ENCODE measurements at regions not wholly inside any gene's neighbourhood (a gene's known extent, or its start where the extent isn't known, plus 50 kb on each side); places are given as distances from the start of the nearest gene placed in this dataset.

DNA sequence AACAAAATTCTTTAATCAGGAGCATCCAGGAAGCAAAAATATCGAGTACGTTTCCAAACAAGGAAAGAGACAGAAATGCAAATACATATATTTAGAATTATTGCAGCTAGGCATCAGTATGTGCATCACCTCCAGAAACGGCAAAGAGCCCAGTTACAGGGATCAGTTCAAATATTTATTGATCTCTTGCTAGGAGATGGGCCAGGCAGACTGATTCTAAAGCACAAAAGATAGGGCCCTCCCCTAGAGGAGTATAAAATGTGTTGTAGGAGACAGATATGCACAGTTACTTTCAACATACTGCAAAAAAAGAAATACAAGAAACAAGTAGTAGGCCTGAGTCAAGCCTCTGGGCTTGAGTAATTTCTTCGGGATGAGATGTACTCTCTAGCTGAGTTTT lies 80.7 kb upstream of the NHSL1 start:
- no peak for DNase-seq

DNA sequence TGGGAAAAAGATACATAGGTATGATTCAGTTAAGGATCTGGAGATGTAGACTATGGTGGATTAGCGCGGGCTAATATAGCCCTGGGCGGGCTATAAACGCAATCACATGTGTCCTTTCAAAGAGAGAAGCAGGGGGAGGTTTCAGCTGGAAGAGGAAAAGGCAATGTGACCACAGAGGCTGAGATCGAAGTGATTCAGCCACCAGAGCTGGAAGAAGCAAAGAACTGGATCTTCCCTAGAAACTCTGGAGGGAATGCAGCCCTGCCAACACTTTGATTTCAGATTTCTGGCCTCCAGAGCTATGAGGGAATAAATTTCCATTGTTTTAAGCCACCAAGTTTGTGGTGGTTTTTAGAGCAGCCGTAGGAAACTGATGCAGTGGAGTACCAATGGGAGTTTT lies 81.5 kb upstream of the NHSL1 start:
- no peak for DNase-seq

DNA sequence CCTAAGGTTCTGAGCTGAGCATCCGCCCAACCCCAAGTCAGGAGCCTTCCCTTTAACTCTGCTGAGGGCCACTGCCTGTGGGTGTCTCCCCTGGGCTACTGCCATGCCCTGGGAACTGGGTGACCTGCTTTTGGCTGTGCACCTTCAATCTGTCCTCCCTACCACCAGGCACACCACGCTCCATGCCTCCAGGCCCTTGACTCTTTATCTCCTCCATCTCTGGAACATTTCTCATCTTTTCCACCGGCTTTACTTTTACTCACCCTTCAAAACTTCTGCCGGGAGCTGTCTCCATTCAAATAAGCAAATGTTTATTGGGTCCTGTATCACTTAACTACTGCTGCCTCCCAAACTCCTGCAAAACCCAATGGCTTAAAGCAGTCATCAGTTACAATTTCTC lies 83.3 kb upstream of the NHSL1 start:
- DNase-seq, result no peak

- no peak for DNase-seq
These were observed 87.3 kb upstream of the NHSL1 start for GRCh38 chr6:138586638-138587037.

DNA sequence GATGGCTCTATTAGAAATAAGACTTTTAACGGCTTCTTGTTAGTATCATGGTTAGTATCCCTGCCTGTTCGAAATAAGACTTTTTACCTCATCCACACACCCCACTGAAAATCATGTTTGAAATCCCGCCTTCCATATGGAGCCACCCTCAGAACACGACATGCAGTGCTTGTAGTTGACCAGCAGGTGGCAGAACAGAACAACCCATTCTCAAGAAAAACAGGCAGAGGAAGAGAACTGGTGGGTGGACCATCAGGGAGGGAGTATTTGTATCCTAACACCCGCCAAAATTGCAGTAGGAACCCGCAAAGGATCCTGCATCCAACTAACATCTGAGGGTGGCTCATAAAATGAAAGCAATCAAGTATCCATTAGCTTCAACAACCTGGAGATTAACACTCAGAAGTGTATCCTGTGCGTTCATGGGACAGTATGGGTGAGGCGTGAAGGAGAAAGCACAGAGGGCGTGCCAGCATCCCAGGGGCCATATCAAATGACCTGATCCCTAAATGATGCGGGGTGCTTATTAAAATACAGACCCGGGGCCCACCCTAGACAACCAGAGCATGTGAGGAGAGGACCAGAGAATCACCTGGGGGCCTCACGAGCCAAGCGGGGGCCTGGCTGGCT lies 89.6 kb upstream of the NHSL1 start:
- DNase-seq, result peak; percentile 60

DNA sequence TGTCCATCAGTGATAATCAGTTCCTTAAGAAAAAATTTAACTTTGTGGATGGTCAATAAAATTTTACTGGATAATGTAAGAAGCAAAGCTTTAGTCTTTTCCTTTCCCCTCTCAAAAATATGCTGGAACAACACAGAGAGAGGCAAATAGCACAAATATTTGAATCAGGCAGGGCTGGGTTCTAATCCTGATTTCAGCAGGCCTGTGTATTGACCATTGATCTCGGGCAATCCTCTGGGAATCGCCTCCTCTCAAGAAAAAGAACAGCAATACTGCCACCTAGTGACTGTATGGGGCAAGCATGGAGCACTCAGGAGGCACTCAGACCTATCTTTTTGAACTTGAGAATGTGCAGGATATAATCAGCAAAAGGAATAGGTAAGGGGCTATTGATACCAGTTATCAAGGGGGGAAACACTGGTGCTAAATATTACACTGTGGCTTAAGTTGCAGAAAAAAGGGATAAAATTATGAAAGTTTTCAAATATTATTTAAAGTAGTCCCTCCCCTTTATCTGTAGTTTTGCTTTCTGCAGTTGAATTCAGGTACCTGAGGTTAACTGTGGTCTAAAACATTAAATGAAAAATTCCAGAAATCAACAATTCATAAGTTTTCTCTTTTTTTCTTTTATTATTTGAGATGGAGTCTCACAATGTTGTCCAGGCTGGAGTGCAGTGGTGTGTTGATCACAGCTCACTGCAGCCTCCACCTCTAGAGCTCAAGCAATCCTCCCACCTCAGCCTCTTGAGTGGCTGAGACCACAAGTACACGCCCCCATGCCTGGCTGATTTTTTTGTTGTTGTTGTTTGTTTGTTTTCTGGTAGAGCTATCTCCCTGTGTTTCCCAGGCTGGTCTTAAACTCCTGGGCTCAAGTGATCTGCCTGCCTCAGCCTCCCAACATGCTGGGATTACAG lies 91.8 kb upstream of the NHSL1 start:
- peak; percentile 73 for DNase-seq

GRCh38 chr6:138592749-138593123 lies 93.4 kb upstream of the NHSL1 start:
- no peak for DNase-seq

DNA sequence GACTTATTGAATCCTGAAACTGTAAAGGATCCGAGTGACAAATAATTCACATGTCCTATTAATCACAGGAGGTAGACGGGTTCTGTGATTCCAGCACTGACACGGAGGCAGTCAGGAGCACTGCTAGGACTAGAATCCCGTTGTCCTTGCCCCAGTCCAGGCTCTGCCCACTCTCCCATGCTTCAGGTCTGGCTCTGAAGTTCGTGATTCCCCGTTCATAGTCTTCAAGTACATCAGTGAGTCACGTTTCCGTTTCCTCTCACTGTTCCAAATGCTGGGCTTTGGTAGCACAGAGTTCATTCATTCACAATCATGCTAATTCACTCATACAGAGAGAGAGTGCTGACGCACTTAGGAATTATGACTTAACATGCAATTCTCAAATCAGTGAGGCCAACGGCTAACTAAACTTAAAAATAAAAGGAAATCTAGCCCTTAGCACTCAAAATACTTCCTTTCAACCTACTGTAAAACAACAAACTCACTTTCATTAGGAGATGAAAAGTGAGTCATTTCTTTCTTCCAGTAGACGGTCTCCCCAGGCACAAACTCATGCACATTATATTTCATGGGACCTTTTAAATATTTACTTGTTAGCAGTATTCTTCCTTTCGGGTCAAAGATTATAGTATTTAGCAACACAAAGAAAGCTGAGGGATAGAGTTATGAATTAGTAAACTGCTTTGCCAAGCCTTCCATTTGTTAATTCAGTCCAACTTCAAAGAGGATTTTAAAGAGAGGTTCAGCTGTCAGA lies 94.0 kb upstream of the NHSL1 start:
- no peak for DNase-seq

DNA sequence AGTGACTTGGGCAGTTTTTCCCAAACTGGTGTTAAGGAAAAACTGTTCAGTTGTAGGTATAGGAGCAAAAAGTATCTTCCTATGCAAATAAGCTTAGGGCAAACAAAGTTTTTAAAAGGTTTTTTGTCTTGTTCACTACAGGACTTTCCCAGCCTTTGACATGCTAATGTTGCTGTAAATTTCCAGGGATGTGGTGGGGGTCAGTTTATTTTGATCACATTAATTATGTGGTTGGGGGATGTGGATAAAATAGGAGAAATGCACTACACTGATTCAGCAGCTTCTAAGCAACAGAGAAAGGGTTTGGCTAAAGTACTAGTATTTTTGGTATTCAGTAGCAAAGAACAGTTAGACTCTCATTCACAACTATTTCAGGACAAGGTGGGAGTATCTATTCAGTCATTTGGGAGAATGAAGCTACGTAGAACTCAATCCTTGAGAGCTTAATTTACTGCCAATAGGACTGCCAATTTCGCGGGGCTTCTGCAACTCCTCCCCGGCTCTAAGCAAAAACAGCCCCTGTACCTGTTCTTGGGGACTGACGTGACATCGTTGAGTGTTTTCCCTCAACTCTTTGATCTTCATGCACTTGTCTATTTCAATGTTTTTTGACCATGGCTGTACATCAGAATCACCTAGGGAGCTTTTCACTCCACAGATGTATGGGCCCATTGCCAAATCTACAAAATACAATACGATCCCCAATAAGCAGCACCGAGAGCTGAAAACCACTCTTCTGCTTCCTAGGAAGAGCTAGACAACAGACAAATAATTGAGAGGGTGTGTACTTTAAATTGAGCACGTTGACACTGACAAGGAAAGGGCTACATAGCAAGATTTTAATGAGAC lies 94.8 kb upstream of the NHSL1 start:
- no peak for DNase-seq

GRCh38 chr6:138594758-138595140 lies 95.5 kb upstream of the NHSL1 start:
- no peak for DNase-seq

DNA sequence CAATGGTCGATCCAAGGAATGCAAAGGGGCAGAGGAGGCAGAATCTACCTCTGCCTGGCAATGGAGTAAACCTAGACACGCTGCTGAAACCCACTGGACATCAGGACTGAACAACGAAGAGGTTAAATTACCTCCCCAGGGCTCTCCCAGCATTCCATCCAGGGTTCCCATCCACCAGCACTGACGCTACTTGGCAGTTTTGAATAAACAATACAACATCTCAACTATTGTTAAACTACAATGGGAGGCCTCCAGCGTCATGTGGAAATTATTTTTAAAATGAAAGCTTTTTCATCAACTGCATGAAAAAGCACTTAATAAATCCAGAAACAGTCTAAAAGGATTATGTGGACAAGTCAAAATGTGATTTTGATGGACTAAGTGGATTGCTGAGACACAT lies 96.8 kb upstream of the NHSL1 start:
- no peak for DNase-seq

- no peak for DNase-seq
These were observed 97.3 kb upstream of the NHSL1 start for GRCh38 chr6:138596591-138596990.

- no peak for DNase-seq
These were observed 98.0 kb upstream of the NHSL1 start for GRCh38 chr6:138597336-138597735.

GRCh38 chr6:138598562-138599173 lies 99.4 kb upstream of the NHSL1 start:
- DNase-seq, result no peak

DNA sequence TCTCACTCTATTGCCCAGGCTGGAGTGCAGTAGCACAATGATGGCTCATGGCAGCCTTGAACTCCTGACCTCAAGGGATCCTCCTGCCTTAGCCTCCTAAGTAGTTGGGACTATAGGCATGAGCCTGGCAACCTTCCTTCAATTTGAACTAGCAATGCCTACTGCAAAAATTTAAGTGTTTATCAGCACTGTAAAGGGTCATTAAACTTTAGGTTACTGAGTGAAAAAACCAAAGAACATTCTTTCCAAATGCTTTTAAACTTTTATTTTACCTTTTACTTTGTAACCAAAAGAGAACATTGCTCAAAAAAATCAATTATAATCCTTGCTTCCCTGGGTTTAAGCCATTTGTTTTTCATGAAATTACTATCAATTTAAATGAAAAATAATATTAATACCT lies 101.0 kb upstream of the NHSL1 start:
- DNase-seq, result no peak

- DNase-seq, result no peak
These were observed 101.4 kb upstream of the NHSL1 start for GRCh38 chr6:138600726-138601125.

GRCh38 chr6:138601128-138601527 lies 101.8 kb upstream of the NHSL1 start:
- no peak for DNase-seq

DNA sequence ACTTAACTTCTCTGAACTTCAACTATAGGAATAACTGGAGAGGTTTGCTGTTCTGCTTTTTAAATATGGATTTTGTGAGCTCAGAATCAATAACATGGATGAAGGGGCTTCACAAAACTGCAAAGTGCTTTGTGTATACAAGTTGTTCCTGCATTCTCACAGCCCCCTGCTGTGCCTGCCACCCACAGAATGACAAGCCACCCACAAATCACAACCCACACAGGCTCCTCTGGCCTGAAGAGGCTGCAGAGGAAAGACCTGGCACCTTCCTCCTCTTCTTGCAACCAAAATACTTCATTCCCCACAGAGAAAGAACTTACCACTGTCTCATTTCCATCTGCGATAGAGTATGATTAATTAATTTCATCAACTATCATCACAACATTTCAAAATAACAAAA lies 106.7 kb upstream of the NHSL1 start:
- DNase-seq, result no peak

DNA sequence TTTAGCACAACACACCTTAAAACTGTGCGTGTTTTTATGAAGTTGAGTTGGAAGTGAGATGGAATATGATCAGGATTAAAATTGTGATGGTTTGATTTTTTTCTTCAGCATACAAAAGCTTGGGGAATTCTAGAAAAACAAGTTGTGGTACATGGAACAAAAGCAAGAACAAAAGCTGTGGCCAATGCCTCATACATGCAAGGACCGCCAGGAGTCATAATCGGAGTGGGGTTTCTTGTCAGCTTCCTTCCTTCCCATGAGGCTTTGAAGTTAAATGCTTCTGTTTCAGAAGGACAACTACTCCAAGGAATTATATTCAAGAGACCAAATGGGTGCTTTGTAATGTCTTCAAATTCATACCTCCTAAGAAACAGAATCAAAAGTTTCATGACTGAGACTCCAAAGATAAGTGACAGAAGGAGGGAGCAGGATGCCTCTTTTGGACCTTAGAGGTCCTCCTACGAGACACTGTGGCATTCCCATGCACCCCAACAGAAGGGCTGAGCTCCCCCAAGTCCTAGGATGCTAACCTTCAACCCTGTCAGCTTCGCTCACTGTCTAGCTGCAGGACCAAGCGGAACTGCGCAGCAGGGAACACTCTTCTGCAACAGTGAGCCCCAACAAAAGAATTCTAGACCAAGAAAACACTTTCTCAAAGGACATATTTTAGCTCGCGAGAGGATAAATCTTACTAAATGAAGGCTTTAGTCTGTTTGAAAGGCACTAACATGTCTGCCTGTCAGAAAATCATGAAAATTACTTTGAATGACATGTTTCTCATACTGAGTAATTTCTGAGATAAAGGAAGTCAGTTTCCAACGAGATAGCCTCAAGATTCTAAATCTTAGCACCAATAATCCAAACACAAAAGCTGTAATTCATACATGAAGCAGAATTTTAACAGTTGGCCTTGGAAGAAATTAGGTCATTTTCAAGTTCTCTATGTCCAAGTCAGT lies 108.5 kb upstream of the NHSL1 start:
- no peak for DNase-seq

DNA sequence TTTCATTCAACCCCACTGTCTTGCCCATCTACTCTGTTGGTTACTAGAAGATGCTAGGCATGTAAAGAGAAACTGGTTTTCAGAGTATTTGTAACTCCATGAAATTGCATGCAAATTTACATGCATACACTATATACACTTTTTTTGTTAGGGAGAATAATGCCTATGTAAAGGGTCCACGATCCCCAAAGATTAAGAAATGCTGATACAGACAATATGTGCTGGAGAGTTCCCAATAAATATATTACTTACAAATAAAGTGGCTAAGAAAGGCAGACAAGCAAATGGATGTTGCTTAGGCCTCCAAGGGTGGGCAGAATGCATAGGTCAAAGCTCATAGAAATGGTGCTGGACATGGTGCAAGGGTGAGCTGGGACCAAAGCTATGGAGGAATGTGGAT lies 109.6 kb upstream of the NHSL1 start:
- DNase-seq, result no peak

DNA sequence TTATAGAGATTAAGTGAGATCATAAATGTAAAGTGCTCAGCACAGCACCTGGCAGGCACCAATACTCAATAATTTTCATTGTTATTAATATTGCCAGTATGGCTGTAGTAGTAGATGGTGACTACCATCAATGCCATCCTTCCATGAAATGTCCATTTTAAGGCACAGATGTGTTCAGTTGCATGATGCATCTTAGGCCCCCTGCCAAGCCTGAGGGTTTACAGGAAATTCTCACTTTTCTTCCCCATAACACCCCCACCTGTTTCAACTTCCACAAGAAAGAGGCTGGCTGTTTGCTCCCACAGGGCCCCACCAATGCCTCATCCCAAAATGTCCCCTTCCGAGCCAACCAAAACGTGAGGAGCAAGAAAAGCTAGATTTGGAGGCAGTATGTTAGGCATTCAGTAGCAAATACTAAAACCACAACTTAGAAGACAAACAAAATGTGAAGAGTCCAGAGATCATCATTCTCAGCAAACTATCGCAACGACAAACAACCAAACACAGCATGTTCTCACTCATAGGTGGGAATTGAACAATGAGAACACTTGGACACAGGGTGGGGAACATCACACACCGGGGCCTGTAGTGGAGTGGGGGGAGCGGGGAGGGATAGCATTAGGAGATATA lies 110.6 kb upstream of the NHSL1 start:
- DNase-seq, result no peak

Data from NCI-H526 treated with DMSO at 0.1 percent for 48 hours (cell line).